NCI-H460 (cell line): ENCODE measurements at regions not wholly inside any gene's neighbourhood (a gene's known extent, or its start where the extent isn't known, plus 50 kb on each side); places are given as distances from the start of the nearest gene placed in this dataset.
"Not testable (repeated sequence)": the region's sequence is repeated elsewhere in the genome, so short reads cannot be mapped to it uniquely, and the experiment has no call there.

ENCODE experiments used
- DNase-seq: peaks from one replicate; pipeline ENCODE4 v3.0.0-alpha.2; 2016; ENCODE audit warnings: low read depth; ENCODE audit errors: extremely low read depth

DNA sequence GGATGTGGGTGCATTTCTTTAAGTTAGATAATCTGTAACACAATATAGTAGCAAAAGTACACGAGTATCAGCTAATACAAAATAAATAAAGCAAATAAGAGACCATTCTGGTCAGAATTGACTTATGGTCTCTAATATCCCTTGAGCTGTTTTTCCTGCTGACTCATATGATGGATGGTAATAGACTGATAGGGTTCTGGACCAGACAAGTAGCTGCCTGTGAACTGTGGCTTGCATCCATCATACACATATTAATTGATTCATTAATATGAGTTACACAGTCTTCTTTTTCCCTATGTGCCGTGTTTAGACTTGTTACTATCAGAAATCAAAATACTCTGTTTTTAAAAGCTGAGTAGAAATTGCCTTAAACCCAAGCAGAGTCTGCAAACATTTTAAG, 762.8 kb downstream of the GATA3 start:
- no peak for DNase-seq

DNA sequence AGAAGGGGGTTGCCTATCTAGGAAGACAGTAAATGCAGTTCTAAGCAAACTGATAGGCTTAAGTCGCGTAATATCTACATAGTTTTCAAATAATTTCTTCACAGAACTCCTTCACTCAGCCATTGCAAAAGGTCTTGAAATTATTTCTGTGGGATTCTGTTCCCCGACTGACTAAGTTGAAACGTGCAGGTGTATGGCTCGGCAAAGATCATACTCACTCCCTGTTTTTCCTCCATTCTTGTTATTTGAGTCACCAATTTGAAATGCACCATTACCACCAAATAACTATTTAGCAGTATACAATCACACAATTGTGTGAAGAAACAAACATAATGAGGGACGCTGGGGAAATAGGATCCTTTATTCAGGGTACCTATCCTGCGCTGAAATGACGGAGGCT, 771.1 kb downstream of the GATA3 start:
- DNase-seq = no peak

DNA sequence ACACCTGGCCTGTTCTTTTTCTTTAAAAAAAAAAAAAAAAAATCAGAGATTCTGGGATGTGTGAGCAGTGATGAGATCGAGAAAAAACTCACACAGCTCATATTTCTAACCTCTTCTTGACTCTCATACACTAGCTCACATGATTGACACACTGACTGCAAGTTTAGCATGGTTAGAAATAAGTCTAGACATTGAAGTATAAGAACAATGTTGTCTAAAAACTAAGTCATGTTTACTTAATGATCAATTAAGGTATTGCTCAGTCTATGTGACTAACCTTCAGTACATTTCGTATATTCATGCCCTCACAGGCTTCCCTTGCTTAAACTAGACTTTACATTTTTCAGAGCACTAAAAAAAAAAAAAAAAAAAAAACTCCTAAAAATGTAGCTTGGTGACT, 775.1 kb downstream of the GATA3 start:
- no peak for DNase-seq

DNA sequence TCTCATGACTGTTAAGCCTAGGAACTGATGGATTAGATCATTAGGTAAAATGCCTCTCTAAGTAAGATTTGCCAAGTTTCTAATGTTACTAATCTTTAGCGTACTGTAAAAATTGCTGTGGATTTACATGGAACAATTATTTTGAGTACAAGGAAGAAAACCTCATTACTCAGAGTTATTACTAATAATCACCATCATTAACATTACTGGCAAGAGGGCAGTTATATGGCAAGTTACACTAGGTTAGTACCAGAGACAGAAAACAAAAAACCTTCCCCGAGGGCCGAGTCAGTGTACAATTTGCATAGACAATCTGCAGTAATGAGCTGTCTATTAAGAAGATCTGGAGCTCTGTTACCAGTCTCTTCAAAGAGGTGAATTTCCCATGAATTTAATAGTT, 775.6 kb downstream of the GATA3 start:
- DNase-seq = no peak

DNA sequence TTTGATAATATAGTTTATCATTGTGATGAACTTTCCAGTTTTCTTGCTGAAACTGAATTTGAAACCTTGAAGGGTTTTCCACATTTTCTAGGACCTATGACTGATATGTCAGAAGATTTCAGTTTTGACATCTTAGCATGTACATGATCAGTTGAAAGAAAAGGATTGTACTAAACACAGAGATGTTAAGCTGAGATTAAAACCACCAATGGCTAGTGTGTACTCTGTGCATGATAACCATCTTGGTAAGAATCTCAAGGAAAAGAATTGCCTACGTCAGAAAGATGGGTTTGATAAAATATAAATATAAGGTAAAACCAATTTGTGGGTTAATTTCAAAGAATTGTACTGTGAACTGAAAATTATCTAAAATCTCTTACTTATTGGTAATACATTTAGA, 776.4 kb downstream of the GATA3 start:
- no peak for DNase-seq

DNA sequence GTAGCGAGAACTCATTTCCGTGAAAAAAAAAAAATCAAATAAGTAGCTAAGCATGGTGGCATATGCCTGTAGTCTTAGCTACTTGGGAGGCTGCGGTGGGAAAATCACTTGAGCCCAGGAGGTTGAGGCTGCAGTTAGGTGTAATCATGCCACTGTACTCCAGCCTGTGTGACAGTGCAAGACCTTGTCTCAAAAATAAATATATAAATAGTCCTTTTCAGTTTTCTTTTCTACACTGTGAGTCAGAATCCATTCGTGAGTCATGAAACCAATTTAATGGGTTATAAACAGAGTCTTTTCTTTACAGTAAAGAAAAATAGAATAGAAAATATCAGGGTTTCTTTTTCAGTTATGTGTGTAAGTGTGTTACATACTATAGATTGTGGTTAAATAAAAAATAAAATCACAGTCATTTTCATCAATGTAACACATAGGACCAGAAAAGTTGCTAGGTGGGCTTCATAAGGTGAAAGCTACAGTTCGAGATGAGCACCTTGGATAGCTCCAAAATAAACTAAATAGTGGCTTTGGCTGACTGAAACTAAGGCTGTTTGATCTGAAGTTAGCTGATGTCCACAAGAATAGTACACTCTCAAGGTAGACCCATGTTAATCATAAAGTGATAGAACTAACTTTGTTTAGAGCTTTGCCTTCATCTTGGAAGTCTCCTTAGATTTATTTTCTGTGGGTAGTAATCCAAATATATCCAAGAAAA, 781.1 kb downstream of the GATA3 start:
- no peak for DNase-seq

DNA sequence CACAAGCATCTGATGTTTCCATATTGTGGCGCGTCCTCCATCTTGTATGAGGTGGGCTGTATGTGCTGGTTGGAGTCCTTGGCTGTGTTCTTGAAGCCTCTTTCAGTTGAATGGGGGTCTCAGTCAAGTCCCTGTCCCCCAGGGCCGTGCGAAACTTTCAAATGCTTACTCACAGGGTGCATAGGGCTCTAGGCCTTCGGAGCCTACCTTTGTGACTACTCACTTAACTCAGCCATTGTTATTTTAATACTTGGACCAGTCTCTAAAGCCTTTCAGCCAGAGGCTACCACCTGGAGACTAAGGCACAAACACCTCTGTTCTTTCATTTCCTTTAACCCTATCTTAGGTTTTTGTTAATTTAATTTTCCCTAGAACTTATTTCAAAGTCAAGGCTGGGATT, 785.9 kb downstream of the GATA3 start:
- DNase-seq = no peak

DNA sequence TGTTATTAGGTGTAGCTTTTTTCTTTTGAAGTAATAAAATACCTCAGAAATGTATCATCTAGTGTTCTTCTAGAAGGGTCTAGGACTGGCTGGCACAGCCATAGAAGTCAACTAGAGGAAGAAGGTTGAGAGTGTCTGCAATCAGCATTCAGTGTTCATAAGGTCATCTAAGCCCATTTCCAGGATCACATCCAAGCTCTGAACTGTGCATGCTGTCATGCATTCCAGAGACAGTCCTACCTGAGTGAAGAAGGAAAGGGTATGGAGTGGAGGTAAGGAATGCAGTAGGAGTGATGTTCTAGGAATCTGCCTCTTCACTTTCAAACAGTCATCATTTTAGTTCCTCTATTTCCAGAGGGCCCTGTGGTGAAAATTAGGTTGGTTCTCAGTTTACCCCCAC, 789.7 kb downstream of the GATA3 start:
- DNase-seq = no peak

DNA sequence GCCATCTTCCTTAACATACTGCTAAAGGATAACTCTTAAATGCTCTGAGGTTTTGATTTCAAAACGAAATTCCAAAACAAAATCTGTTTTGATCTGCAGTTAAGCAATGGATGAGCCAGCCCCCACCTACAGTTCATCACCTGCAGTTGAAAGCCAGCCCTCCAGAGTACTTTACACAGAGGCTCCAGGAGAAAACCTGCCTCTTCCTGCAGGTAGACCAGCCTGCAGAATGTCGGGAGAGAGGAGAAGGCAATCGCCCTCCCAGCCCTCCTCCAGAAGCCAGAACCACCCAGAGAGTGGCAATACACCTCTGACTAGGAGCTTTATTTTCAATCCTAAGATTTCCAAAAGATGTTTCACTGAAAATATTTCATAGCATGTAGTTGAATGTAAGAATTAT, 798.1 kb downstream of the GATA3 start:
- no peak for DNase-seq

DNA sequence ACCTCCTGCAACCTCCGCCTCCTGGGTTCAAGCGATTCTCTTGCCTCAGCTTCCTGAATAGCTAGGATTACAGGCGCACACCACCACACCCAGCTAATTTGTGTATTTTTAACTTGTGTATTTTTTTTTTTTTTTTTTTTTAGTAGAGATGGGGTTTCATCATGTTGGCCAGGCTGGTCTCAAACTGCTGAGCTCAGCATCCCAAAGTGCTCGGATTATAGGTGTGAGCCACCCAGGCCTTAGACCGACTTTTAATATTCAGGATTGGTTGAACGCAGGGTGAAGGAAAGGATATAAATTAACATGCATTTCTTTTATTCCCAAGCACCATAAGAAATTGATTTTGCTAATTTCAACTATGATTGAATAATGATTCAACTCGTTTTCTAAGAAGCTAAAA, 798.6 kb downstream of the GATA3 start:
- DNase-seq = no peak

DNA sequence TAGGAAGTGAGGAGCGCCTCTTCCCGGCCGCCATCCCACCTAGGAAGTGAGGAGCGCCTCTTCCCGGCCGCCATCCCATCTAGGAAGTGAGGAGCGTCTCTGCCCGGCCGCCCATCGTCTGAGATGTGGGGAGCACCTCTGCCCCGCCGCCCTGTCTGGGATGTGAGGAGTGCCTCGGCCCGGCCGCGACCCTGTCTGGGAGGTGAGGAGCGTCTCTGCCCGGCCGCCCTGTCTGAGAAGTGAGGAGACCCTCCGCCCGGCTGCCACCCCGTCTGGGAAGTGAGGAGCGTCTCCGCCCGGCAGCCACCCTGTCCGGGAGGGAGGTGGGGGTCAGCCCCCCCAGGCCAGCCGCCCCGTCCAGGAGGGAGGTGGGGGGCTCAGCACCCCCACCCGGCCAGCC, 814.4 kb downstream of the GATA3 start:
- DNase-seq = not testable (repeated sequence)

DNA sequence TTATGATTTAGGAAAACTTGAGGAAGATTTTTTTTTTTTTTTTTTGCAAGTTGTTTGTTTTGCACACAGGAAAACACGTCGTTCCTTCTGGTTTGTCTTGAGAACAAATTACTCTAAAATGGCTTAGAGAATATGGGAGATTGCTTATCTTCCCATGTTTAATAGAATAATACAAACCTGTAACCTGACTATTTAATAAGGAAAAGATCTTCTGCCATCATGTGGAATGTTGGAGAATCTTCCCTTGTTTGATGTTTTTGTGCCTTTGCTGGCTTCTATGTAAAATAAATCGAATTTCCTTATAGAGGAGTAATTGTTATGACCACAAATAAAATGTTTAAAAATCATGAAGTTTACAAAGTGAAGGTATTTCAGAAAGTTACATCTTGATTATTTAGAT, 818.8 kb downstream of the GATA3 start:
- DNase-seq = no peak

DNA sequence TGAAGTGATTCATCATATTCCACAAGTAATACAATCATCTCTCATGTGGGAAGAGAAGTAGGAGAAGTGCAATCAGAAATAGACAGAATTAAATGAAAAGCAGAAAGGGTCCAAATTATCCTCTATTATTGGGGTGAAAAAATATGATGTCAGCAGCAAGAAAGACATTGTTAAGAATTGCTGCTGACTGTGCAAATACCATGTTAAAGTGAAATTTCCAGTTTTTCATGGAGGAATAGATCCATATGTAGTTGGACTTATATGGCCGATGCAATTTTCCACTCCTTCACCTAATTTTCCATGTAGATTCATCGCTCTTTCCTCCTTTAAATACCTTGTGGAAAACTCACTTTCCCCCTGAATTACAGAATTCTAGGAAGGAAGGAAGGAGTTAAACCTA, 819.8 kb downstream of the GATA3 start:
- DNase-seq = no peak

DNA sequence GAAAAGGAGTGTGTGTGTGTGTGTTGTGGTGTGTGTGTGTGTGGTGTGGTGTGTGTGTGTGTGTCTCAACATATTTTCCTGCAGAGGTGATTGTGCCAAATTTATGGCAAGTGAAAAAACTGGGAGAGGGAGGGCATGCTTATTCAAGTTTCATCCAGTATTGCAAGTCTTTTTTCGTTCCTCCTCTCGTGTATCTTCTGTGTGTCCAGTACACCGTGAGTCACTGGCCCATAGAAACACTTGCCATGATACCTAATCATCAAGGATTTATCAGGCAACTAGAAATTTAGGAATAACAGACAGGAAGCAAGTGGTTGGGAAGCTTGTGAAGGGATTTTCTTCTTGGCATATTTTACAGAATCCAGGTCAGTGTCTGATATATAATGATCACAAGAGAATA, 820.5 kb downstream of the GATA3 start:
- no peak for DNase-seq

DNA sequence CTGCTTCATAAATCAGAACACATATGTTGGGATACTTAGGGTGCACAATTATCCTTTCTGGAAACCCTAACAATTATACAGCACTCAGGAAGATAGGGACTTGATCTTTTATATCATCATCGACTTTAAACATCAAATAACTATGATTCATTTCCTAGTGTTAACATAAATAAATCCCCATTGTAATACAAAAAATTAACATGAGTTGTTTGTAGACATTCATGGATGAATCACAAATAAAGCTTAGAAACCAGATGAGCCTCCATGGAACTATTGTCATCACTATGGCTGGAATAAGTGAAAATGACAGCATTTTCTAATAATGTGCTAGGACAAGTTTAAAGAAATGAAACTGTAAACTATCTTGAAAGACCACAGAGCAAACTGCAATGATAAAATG, 821.7 kb downstream of the GATA3 start:
- no peak for DNase-seq

DNA sequence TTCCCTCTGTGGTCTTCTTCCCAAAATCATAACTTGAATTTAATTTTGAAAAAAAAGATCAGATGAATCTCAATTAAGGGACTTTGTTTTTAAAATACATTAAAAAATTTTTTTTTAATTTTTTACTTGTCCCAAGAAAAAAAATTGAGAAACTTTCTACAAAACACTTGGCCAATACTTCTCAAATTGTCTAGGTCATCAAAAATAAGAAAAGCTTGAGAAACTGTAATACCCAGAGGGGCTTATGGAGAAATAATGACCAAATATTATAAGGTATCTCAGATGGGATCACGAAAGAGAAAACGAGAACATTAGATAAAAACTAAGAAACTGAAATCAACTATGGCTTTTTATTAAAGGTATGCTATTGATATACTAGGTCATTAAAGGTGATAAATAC, 835.0 kb downstream of the GATA3 start:
- DNase-seq = no peak

DNA sequence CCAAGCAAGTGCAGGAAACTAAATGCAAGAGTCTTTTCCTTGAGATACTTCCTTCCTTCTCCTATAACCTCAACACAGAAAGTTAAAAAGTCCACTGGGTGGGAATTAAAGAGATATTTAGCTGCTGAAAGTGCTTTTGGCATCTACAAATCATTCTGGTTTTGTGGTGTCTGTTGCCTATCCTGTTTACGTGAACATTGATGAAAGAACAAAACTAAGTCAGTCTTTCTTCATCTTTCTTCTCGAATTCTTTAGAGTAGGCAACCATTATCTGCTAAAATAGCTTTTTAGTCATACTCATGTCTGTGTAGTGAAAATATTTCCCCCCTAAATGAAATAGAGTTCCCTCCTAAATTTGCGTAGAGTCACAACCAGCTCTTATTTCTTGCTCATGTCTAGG, 838.6 kb downstream of the GATA3 start:
- no peak for DNase-seq

DNA sequence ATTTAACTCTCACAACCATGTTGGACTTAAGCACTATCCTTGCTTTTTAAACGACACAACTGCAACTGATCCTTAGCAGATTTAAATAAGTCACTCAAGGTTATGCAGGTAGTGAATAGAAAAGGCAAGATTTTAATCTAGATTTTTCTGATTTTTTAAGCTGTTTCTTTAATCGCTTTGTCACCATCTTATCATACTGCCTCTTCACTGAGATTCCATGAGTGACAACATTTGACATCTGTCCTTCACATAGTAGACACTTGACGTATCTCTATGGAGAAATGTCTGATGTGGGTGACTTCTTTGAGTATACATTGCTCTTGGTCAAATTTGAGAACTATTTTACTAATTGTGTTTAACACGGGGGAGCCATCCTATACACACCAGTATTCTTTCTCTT, 839.7 kb downstream of the GATA3 start:
- no peak for DNase-seq

DNA sequence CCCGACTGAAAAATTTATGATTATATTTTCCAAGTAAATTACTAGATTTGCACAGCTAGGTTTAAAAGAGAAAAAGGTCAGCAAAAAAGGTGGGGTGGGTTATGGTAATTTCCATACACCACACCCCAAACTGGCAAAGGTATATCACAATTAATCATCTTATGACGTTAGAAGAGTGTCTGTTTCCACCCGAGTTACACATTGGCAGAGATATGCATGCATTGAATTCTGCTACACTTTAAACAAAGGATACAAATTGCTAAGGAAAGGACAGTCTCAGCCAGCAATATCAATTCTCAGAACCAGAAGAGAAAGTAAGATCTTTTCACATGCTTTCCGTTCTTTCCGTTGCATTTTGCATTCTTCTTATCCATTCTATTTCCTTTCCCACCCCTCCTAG, 843.3 kb downstream of the GATA3 start:
- DNase-seq = no peak

DNA sequence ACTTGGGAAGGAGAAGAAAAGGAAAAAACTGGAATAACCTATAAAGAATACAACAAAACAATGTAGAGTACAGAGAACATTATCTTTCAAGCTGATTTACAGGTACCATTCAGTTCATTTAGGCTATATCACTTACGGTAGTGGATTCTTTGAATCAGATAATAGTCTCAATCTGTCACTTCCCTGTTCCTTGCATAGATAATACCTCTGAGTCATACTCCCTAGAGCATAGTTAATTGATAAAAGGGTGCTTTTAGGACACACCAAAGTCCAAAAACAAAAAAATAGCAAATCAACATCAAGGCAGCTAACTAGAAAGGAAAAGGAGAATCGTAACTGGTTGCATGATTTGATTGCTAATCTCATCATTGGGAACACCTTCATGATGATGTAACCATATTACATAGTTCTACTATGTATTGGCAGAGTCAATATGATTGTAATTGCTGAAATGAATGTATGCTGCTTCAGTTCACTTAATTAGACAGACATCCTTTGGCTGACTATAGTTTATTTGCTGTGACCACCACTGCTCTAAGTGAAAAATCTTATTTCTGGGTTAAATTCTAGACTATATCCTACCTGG, 844.4 kb downstream of the GATA3 start:
- DNase-seq = no peak

DNA sequence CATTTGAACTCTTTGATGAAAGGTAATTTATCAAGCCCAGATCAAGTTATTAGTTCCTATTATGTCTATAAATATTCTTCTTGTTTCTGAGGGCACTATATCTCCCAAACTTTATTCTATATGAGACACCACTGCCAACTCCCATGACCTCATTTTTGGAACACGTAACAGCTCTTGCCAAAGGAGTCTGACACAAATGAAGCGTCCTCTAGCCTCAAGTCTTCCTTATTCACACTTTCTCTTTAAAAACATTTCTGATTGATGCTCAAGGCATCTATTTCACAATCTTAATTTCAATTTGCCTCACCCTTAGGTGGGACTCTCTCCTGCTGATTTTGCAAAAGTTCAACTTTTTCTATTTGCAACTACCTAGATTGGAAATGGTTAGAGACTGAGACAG, 848.4 kb downstream of the GATA3 start:
- DNase-seq = no peak

DNA sequence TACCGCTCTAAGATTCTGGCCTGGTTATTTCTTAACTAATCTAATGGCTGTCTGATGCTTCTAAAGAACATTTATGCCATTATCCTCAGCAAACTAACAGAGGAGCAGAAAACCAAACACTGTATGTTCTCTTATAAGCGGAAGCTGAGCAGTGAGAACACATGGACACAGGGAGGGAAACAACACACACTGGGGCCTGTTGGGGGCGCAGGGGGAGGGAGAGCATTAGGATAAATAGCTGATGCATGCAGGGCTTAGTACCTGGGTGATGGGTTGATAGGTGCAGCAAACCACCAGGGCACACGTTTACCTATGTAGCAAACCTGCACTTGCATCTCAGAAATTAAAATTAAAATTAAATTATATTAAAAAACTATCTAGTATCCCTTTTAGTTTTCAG, 853.5 kb downstream of the GATA3 start:
- no peak for DNase-seq

DNA sequence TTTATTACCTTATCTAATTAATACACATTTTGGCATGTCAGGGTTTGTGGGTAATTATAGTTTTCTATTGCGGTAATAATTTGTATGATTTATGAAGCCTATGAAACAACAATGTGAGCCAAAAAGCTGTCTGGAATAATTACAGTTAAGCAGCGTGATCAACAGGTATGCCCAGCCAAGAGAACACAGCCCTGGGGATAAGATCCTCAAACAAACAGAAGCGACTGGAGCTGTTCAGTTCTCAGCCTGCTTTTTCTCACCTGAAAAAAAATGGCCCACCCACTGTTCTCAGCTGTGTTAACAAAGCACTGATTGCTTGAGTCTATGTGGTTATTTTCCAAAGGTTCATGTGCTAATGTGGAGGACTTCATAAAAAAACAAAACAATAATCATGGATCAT, 855.8 kb downstream of the GATA3 start:
- no peak for DNase-seq
